ENCODE measurements at regions not wholly inside any gene's neighbourhood (a gene's known extent, or its start where the extent isn't known, plus 50 kb on each side); places are given as distances from the start of the nearest gene placed in this dataset.
"Not testable (repeated sequence)": the region's sequence is repeated elsewhere in the genome, so short reads cannot be mapped to it uniquely, and the experiment has no call there.

GRCh38 chr11:127966821-127967220 lies 620.5 kb downstream of the ETS1 start:
- Mint-ChIP-seq H3K27ac (no peak overlapping the region), H3K4me3 (no peak overlapping the region), H3K27me3 (peaks cover 8% of the 10 kb centered on the region), H3K9me3 (no peaks in the 10 kb centered on the region), H3K4me1 (no peaks in the 10 kb centered on the region), H3K36me3 (no peaks in the 10 kb centered on the region)
- ATAC-seq = no peak

- peaks cover 8% of the 10 kb centered on the region for H3K27me3 Mint-ChIP-seq
- no peaks in the 10 kb centered on the region for H3K9me3 Mint-ChIP-seq
- no peaks in the 10 kb centered on the region for H3K36me3 Mint-ChIP-seq
- H3K27ac Mint-ChIP-seq = no peak overlapping the region
- H3K4me3 Mint-ChIP-seq = no peak overlapping the region
- no peak for ATAC-seq
- no peaks in the 10 kb centered on the region for H3K4me1 Mint-ChIP-seq
Measured at GRCh38 chr11:127965939-127966668, 621.3 kb downstream of the ETS1 start.

DNA sequence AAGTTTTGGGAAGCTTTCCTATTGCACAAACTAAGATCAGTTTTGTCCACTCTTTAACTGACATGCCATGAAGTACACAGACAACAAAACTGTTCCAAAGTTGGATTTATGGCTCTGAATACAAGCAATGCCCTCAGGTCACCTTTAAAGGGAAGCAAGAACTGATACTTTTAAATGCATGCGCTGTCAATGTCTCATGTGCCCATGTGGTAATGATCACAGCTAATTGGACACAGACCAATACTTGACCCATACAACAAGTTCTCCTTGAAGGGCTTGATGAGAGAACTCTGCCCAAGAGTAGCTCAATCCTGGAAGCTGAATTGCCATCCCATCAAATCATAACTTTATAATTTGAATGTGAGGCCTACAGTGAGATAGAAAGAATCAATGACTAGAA lies 624.9 kb downstream of the ETS1 start:
- no peaks in the 10 kb centered on the region for H3K4me1 Mint-ChIP-seq
- H3K9me3 Mint-ChIP-seq = no peaks in the 10 kb centered on the region
- no peaks in the 10 kb centered on the region for H3K27me3 Mint-ChIP-seq
- H3K36me3 Mint-ChIP-seq = no peaks in the 10 kb centered on the region
- no peak overlapping the region for H3K27ac Mint-ChIP-seq
- H3K4me3 Mint-ChIP-seq = no peak overlapping the region
- ATAC-seq = no peak

- no peak for ATAC-seq
- H3K36me3 Mint-ChIP-seq = peaks cover 6% of the 10 kb centered on the region
- peaks cover 11% of the 10 kb centered on the region for H3K9me3 Mint-ChIP-seq
- no peak overlapping the region for H3K4me3 Mint-ChIP-seq
- H3K27me3 Mint-ChIP-seq = peaks cover 31% of the 10 kb centered on the region
- no peaks in the 10 kb centered on the region for H3K4me1 Mint-ChIP-seq
- H3K27ac Mint-ChIP-seq = no peak overlapping the region
Measured at GRCh38 chr11:127950162-127950561, 637.2 kb downstream of the ETS1 start.

- Mint-ChIP-seq H3K27me3 (peaks cover 15% of the 10 kb centered on the region), H3K4me3 (no peak overlapping the region), H3K36me3 (peaks cover 7% of the 10 kb centered on the region), H3K4me1 (no peaks in the 10 kb centered on the region), H3K27ac (no peak overlapping the region), H3K9me3 (peaks cover 2% of the 10 kb centered on the region)
- ATAC-seq = no peak
Measured at GRCh38 chr11:127943763-127944162, 643.6 kb downstream of the ETS1 start.

DNA sequence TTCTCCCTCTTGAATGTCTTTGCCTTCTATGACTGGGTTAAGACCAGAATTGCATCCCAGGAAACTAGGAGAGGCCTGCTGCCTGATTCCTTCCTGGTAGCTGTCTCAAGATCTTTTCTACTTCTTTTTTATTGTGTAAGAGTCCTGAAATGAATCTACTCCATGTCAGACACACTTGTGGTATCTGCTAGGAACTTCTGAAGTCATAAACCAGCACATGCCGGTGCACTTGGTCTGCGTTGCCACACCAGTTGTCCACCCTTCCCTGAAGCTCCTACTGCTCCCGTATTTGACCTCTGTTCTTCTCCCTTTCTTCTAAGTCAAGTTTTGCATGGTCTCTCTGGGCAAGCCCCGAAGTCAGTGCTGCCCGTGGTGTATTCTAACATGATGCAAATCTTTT lies 644.2 kb downstream of the ETS1 start:
- Mint-ChIP-seq H3K4me1 (no peaks in the 10 kb centered on the region), H3K36me3 (peaks cover 7% of the 10 kb centered on the region)

GRCh38 chr11:127941554-127941953 lies 645.8 kb downstream of the ETS1 start:
- H3K36me3 Mint-ChIP-seq, H3K9me3 Mint-ChIP-seq, H3K4me3 Mint-ChIP-seq, H3K27ac Mint-ChIP-seq, H3K27me3 Mint-ChIP-seq, H3K4me1 Mint-ChIP-seq, ATAC-seq: not testable (repeated sequence)

More for the DNA sequence above, 644.2 kb downstream of the ETS1 start:
- Mint-ChIP-seq H3K27ac (no peak overlapping the region), H3K9me3 (peaks cover 2% of the 10 kb centered on the region), H3K27me3 (peaks cover 10% of the 10 kb centered on the region), H3K4me3 (no peak overlapping the region)
- ATAC-seq = no peak

- Mint-ChIP-seq H3K4me3 (no peak overlapping the region), H3K36me3 (peaks cover 7% of the 10 kb centered on the region), H3K4me1 (no peaks in the 10 kb centered on the region), H3K27ac (no peak overlapping the region), H3K27me3 (peaks cover 10% of the 10 kb centered on the region), H3K9me3 (peaks cover 2% of the 10 kb centered on the region)
- no peak for ATAC-seq
Measured at GRCh38 chr11:127939000-127939399, 648.4 kb downstream of the ETS1 start.

DNA sequence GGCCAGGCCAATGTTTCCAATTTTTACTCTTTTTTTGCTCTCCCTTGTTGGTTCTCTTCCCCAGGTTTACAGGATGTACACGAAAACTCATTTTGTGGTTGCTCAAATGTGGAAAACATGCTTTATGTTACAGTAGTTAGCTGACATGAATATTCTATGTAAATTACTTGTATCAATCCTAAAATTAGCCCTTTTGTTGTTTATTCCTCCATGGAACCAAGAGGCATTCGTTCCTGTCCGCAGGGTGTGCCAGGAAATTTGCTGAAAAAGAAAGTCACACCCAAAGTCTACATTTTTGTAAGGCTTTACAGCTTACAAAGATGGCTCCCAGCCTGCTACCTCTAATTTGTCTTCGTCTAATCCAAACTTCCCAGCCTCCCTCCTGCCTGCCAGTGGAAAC lies 652.3 kb downstream of the ETS1 start:
- ATAC-seq = no peak
- H3K27ac Mint-ChIP-seq = no peak overlapping the region
- no peaks in the 10 kb centered on the region for H3K36me3 Mint-ChIP-seq
- no peak overlapping the region for H3K4me3 Mint-ChIP-seq
- H3K4me1 Mint-ChIP-seq = no peaks in the 10 kb centered on the region
- H3K9me3 Mint-ChIP-seq = no peaks in the 10 kb centered on the region
- no peaks in the 10 kb centered on the region for H3K27me3 Mint-ChIP-seq

GRCh38 chr11:127933961-127934360 lies 653.4 kb downstream of the ETS1 start:
- not testable (repeated sequence) for H3K4me1 Mint-ChIP-seq, H3K9me3 Mint-ChIP-seq, H3K36me3 Mint-ChIP-seq, H3K27ac Mint-ChIP-seq, H3K27me3 Mint-ChIP-seq, H3K4me3 Mint-ChIP-seq, ATAC-seq

GRCh38 chr11:127931803-127932202 lies 655.6 kb downstream of the ETS1 start:
- H3K9me3 Mint-ChIP-seq = no peaks in the 10 kb centered on the region
- H3K36me3 Mint-ChIP-seq = no peaks in the 10 kb centered on the region
- no peak for ATAC-seq
- no peaks in the 10 kb centered on the region for H3K4me1 Mint-ChIP-seq
- peaks cover 9% of the 10 kb centered on the region for H3K27me3 Mint-ChIP-seq
- no peak overlapping the region for H3K4me3 Mint-ChIP-seq
- H3K27ac Mint-ChIP-seq = no peak overlapping the region

- ATAC-seq = no peak
- no peaks in the 10 kb centered on the region for H3K36me3 Mint-ChIP-seq
- peaks cover 3% of the 10 kb centered on the region for H3K9me3 Mint-ChIP-seq
- no peaks in the 10 kb centered on the region for H3K4me1 Mint-ChIP-seq
- H3K27ac Mint-ChIP-seq = no peak overlapping the region
- H3K4me3 Mint-ChIP-seq = no peak overlapping the region
- peaks cover 9% of the 10 kb centered on the region for H3K27me3 Mint-ChIP-seq
Measured at GRCh38 chr11:127926721-127927120, 660.6 kb downstream of the ETS1 start.

DNA sequence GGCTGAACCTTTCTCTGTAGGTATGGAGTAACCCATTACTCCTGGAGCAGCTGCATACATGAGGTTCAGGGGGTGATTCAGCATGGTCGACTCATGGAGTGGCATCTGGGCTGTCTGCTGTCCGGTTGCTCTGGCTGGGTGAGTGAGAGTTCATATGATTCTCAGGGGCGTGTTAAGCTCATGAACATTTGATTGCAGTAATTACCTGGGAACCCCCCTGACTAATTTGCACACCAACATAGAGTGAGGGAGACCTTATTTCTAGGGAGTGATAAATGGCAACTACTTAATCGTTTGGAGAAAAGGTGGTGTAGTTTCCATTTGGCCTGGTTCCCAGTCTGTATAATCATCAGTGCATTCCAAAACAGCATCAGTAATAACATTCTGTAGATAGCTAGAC lies 661.9 kb downstream of the ETS1 start:
- Mint-ChIP-seq H3K36me3 (no peaks in the 10 kb centered on the region), H3K4me1 (no peaks in the 10 kb centered on the region), H3K9me3 (peaks cover 4% of the 10 kb centered on the region), H3K27me3 (peaks cover 9% of the 10 kb centered on the region), H3K27ac (no peak overlapping the region), H3K4me3 (no peak overlapping the region)
- ATAC-seq = no peak

DNA sequence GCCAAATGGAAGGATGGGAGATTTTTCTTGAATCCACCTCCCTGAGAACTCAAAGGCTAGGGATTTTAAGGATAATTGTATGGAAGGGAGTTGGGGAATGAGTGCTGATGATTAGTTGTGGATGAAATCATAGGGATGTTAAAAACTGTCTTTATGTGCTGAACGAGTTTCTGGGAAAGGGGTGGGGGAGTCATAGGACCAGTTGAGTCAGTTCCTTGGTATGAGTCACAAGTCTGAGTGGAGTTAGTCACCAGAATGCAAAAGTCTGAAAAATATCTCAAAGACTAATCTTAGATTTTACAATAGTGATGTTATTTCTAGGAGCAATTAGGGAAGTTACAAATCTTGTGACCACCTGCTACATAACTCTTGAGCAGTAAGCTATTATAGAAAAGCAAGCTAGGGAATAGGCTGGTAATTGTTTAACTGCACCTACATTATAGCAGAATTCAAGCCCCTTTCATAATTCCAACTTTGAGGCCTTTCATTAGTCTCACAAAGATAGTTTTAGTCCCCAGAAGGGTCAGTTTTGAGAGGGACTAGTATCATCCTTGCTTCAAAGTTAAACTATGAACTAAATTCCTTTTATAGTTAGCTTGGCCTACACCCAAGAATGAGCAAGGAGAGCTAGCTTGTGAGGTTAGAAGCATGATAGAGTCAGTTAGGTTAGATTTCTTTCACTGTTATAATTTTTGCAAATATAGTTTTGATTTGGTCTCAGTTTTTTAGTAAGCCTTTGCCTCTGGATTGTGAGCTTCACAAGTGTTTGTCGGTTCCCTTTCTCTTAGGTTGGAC lies 668.0 kb downstream of the ETS1 start:
- peaks cover 8% of the 10 kb centered on the region for H3K27me3 Mint-ChIP-seq
- H3K27ac Mint-ChIP-seq = no peak overlapping the region
- no peaks in the 10 kb centered on the region for H3K4me1 Mint-ChIP-seq
- no peaks in the 10 kb centered on the region for H3K36me3 Mint-ChIP-seq
- H3K4me3 Mint-ChIP-seq = no peak overlapping the region
- H3K9me3 Mint-ChIP-seq = peaks cover 14% of the 10 kb centered on the region
- no peak for ATAC-seq

DNA sequence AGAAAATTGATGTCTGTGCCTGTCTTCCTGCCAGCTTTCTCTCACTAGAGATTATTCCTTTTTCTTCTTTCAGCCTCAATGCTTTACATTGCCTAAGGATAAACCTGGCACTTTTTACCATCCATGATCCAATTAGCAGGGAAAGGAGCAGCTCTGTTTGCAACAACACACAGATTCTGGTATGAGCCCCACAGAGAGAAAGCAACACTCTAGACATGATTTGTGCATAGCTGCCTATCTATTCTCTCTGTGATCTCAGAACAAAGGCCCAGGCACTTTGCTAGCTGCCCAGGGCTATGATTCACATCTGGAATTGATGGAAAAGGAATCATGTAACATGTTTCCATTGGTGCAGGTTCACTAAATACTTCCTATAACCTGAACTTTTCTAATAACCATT lies 685.0 kb downstream of the ETS1 start:
- no peak for ATAC-seq
- Mint-ChIP-seq H3K27ac (no peak overlapping the region), H3K4me3 (no peak overlapping the region), H3K36me3 (no peaks in the 10 kb centered on the region), H3K4me1 (no peaks in the 10 kb centered on the region), H3K9me3 (peaks cover 5% of the 10 kb centered on the region), H3K27me3 (no peaks in the 10 kb centered on the region)
